Tongue (tissue), 1 donor: ENCODE measurements at regions not wholly inside any gene's neighbourhood (a gene's known extent, or its start where the extent isn't known, plus 50 kb on each side); places are given as distances from the start of the nearest gene placed in this dataset.
"Not testable (repeated sequence)": the region's sequence is repeated elsewhere in the genome, so short reads cannot be mapped to it uniquely, and the experiment has no call there.

Experiments used
- DNase-seq: peaks from one replicate; pipeline ENCODE4 v3.0.0-alpha.2; 2015

DNA sequence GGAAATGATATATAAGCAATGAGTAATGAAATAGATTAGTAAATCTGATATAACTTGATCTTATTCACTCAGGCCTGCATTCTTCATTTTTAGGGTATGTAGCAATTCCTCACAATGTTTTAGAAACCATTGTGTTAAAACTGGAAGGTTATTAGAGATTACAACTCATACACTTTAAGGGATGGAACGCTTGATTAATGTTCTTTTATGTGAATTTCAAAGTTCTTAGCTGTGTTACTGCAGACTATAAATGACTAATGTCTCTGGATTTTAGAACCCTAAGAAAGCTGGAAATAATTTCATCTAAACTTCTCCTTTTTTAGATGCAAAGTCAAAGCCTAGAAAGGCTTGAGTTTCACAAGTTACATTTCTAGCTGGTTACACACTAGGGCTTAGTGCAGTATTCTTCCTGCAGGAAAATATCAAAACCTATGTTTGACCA lies 148.2 kb upstream of the CLEC14A start:
- DNase-seq = no peak

DNA sequence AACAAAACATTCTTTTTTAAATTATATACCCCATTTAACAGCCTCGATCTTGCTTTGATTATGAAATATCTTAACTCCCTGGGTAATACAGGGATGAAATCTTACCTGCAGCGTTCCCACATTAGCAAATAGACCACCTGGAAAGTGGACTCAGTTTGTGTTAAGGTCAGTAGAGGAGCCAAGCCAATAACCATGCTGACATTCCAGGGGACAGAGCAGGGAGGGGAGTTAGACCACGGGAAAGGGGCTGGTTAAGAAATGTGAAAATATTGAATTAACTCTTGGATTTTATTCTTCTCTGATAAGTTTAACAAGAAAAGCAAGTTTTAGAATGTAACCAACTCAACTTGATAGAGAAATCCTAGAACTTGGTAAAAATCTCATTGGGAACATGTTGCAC lies 144.9 kb upstream of the CLEC14A start:
- no peak for DNase-seq

GRCh38 chr14:38399652-38400051 lies 143.8 kb upstream of the CLEC14A start:
- DNase-seq = no peak

- DNase-seq = no peak
Observed at GRCh38 chr14:38394767-38395166, 138.9 kb upstream of the CLEC14A start.

DNA sequence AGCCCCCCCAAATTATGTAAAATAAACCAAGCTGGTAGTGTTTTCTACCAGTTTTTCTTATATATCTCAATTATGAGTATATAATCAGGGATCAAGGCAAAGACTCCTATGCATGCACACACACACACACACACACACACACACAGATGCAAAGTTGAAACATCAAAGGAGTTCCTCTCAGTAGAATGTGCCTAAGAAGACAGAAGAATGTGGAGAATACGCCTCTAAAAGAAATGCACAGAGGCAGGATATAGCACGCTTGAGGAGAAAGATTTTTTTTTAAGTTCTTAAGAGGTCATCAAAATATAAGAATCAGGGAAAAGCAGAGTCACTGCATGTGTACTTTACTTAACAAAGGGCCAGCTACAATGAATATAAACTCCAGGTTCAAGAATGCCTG lies 138.2 kb upstream of the CLEC14A start:
- DNase-seq = no peak

DNA sequence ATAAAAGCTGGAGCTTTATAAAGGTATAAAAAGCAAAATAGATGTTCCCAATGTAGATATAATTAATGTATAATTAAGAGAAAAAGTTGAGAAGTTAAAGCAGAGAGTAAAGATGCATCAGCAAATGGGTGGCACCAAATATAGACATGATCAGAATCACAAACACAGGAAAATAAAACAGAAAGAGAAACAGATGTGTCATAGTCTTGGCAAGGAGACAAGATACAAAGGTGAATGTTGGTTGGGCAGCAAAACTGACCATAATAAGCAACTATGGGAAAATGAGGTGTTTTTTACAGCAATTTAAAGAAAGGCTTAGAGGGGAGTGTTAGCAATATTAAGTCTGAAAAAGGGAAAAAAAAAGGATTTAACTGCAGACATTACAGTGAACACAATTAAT lies 135.4 kb upstream of the CLEC14A start:
- no peak for DNase-seq

GRCh38 chr14:38389681-38390080 lies 133.8 kb upstream of the CLEC14A start:
- peak; percentile 48 for DNase-seq

- no peak for DNase-seq
Observed at GRCh38 chr14:38387821-38388220, 131.9 kb upstream of the CLEC14A start.

- DNase-seq = no peak
Observed at GRCh38 chr14:38385836-38386235, 129.9 kb upstream of the CLEC14A start.

DNA sequence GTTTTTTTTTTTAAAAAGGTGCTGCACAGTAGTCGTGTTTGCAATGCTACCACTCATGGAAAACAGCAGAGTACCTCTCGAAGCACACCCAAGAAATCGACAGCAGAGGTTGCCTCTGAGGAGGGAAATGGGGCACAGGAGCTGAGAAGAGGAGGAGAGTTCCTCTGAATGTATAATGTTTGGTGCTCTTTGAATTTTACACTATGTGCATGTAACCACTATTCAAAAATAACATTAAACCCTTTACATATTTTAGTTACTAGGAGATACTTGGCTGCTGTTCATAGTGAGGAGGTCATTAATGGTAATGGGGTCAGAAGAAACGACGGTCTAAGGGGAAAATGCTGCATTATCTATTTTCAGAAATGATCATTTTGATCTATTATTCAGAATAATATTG lies 129.4 kb upstream of the CLEC14A start:
- no peak for DNase-seq

DNA sequence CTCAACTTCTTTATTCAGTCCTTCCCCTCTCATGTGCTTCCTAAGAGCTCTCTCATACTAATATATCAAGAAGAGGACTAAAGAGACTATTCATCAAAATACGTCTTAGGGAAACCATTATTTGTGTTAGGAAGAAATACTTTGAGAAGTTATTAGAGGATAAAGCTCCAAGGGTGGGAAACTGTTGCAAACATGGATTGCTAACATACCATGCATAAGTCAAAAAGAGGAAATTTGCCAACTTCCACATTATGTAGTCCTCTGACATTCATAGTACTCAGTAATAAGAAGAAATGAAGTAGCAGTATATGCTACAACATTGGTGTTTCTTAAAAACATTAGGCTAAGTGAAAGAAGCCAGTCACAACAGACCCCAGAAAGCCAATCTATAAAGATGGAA lies 128.8 kb upstream of the CLEC14A start:
- DNase-seq = no peak

- no peak for DNase-seq
Observed at GRCh38 chr14:38367922-38368321, 112.0 kb upstream of the CLEC14A start.

- DNase-seq = no peak
Observed at GRCh38 chr14:38366374-38366773, 110.5 kb upstream of the CLEC14A start.

DNA sequence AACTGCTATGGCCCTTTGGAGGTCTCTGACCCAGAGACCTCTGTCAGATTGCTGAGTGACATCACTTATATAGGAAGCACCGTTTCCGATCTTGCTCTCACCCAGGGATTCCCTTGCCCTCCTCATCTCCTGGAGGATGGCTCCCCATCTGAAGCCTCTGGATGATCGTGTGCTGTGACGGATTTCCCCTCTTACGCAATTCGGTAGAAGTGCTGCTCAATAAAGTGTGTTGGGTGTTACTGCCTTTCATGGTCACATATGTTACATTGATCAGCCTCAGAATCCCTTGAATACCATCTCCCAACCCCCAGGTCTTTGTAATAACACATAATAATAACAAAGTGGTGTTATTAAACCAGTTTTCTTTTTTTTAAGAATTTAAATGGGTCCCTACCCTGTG lies 107.3 kb upstream of the CLEC14A start:
- DNase-seq = no peak

DNA sequence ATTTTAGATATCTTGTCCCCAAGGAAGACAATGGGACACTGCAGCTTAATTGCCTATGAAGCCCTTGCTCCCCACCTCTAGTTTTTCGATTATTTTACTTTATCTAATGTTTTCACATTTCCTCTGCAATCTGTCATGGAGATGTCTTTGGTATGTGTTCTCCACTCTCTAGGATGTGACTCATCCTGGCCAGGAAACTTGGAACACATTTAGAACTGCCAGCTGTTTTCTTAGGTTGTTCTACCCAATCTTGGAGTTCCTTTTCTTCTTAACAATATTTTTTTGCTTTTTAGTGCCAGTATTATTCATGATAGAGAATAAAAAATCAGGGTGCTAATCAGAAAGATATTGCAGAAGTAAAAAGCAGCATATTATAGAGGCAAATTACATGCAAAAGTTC lies 101.7 kb upstream of the CLEC14A start:
- DNase-seq = no peak

DNA sequence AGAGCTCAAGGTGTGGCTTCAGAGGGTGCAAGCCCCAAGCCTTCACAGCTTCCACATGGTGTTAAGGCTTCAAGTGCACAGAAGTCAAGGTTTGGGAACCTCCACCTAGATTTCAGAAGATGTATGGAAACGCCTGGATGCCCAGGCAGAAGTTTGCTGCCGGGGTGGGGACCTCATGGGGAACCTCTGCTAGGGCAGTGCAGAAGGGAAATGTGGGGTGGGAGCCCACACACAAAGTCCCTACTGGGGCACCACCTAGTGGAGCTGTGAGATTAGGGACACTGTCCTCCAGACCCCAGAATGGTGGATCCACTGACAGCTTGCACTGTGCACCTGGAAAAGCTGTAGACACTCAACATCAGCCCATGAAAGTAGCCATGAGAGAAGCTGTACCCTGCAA lies 99.6 kb upstream of the CLEC14A start:
- DNase-seq = not testable (repeated sequence)

DNA sequence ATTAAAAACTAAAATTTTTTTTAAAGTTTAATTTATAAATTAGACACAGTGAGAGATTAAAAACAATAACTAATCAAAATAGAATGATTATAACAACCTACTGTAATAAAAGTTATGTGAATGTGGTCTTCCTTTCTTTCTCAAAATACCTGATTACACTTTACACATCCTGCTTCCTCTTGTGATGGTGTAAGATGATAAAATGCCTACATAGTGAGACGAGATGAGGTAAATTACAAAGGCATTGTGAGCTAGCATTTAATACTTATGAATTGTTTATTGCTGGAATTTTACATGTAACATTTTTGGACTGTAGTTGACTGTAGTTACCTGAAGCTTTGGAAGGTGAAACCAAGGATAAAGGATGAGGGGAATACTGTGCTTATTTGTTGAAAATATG lies 94.2 kb upstream of the CLEC14A start:
- DNase-seq = no peak

DNA sequence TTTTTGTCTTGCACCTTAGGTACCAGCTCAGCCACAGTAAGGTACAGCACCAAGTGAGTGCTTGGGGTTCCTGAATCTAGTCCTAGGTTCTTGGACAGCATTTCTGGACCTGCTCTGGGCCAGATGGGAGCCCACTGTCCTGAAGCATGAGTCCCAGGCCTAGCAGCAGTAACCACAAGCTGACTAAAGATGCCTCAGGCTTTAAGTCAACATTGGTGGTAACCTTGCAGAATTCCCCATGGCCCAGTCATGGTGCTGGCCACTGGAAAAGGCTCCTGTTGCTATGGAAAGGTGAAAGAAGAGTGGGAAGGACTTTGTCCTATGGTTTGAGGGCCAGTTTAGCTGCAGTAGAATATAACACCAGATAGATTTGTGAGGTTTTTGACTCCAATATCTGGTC lies 86.9 kb upstream of the CLEC14A start:
- no peak for DNase-seq

DNA sequence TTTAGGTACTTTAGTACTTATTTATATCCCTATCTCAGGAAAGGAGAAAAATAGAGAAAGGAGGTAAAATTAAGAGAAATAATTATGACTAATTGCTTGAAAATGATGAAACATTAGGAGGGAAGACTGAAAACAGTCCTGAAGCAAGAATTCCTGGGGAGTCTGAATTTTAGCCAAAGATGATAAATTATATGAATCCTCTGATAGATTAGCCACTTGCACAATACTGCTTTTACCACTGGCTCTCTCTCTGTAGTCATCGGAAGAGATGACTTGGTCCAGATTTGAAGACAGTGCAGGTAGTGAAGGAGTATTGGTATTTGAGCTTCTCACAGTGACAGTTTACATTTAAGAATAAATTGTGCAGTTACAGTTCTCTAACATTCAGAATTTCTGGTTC lies 83.8 kb upstream of the CLEC14A start:
- DNase-seq = no peak

DNA sequence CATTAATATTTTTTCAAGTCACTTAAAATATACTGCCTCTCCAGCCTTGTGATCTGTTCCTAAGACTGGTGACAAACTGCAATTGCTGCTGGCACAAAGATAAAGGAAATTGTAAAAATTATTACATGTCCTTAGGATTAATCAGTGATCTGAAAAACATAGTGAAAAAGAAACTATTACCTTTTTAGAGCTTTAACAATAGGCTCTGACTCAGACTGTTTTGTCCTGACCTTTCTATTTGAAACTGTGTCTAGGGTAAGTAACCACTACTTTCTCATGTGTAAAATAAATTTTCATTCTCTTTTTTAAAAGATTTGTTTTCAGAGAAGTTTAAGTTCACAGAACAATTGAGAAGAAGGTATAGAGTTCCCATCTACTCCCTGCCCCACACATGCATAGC lies 80.4 kb upstream of the CLEC14A start:
- no peak for DNase-seq

- no peak for DNase-seq
Observed at GRCh38 chr14:38330275-38330674, 74.4 kb upstream of the CLEC14A start.

- DNase-seq = no peak
Observed at GRCh38 chr14:38329246-38329645, 73.4 kb upstream of the CLEC14A start.

GRCh38 chr14:38316922-38317321 lies 61.0 kb upstream of the CLEC14A start:
- no peak for DNase-seq

DNA sequence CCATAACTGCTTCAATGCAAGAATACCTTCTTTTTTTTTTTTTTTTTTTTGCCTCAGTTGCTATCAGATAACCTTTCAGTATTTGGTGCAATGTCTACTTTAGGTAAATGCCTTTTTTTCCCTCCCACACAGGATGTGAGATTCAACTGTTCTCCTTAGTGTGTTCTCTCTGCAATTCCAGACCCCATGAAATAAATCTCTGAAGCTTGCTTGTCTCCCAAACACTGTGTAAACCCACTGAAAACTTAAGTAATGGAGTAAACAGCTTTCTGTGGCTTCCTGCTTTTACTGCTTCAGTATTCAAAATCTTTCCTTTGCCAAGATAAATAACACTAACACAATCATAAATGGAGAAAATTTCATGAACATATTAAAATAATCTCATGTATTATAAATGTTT lies 55.8 kb upstream of the CLEC14A start:
- DNase-seq = no peak

DNA sequence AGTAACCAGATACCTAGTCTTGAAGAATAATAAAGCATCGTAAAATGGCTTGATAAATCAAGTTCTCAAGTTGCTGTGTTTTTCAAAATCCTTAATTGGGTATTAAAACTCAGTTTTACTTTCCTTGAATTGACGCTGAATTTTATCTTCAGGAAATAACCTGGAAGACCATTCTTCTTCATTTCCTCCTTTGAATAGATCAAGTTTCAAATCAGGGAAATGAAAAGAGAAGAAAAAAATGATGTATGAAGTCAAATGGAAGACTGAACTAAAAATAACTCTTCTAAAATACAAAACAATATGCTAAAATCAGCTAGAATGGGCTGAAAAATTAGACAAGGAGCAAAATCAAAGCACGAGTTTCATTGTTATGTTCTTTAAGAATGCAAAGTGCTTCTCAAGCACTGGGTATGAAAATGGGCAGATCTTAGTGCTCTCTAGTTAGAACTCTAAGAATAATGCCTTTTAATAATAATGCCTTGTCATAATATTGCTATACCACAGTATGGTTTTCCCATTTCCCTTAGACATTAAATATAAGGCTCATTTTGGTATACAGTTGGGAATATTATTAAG lies 54.6 kb upstream of the CLEC14A start:
- no peak for DNase-seq
